H1 (cell line): ENCODE measurements at regions not wholly inside any gene's neighbourhood (a gene's known extent, or its start where the extent isn't known, plus 50 kb on each side); places are given as distances from the start of the nearest gene placed in this dataset.

Experiments
- CTCF ChIA-PET: fragments of 300-600 bp; sonication (Branson Sonifier 250); formaldehyde crosslinking; loops from one replicate; lab custom pipeline; 2021; ENCODE audit not compliant: partially characterized antibody; lab: Charles Lee
- POLR2A ChIA-PET: fragments of 300-600 bp; sonication (Branson Sonifier 250); formaldehyde crosslinking; loops from one replicate; lab custom pipeline; 2021; ENCODE audit warnings: inconsistent platforms; ENCODE audit not compliant: partially characterized antibody; lab: Charles Lee
- DNase-seq, 2 experiments: peaks; one replicate each; pipeline versions ENCODE4 v3.0.0 to v3.0.0-alpha.2; 2010 to 2022; ENCODE audit warnings: low spot score in 2 of 2, low read depth in 1 of 2, mixed read lengths in 1 of 2
- FAIRE-seq: peaks from 2 replicates; lab custom pipeline; 2011; peaks lifted over from hg19 to GRCh38; lab: Jason Lieb, UNC
- H2AFZ ChIP-seq: 2 replicates; pipeline ENCODE4 v1.8.1; 2012; ENCODE audit warnings: low read length, inconsistent platforms
- H2AK5ac ChIP-seq: 2 replicates; pipeline ENCODE4 v1.6.1; 2013; ENCODE audit warnings: low read depth, low read length
- H2BK120ac ChIP-seq: replicated peaks from 2 replicates; pipeline ENCODE3; 2013; ENCODE audit warnings: low read depth, low read length, inconsistent platforms
- H2BK12ac ChIP-seq: 2 replicates; pipeline ENCODE4 v1.6.1; 2013; ENCODE audit warnings: low read depth, low read length
- H2BK15ac ChIP-seq: 2 replicates; pipeline ENCODE4 v1.6.1; 2013; ENCODE audit warnings: low read length
- H2BK20ac ChIP-seq: 2 replicates; pipeline ENCODE4 v1.6.1; 2013; ENCODE audit warnings: low read length
- H2BK5ac ChIP-seq: 2 replicates; pipeline ENCODE4 v1.6.1; 2013; ENCODE audit warnings: low read depth, low read length
- H3K14ac ChIP-seq: 2 replicates; pipeline ENCODE4 v1.6.1; 2013; ENCODE audit warnings: inconsistent platforms; ENCODE audit not compliant: insufficient read length
- H3K18ac ChIP-seq: 2 replicates; pipeline ENCODE4 v1.6.1; 2013; ENCODE audit warnings: low read length; ENCODE audit errors: extremely low read depth
- H3K23ac ChIP-seq: 2 replicates; pipeline ENCODE4 v1.6.1; 2013; ENCODE audit warnings: inconsistent platforms; ENCODE audit not compliant: insufficient read length
- H3K23me2 ChIP-seq: 2 replicates; pipeline ENCODE4 v1.6.1; 2013; ENCODE audit warnings: low read depth, low read length
- H3K27ac ChIP-seq: 2 replicates; pipeline ENCODE4 v1.6.1; 2011; ENCODE audit warnings: low read depth, low read length, inconsistent platforms
- H3K27me3 ChIP-seq, 4 experiments: replicated peaks in 1 of 4; 1 replicate in 1 of 4; 2 replicates in 3 of 4; pipeline versions ENCODE4 v1.6.1 to v1.8.1; 2011 to 2013; ENCODE audit warnings: low read length in 3 of 4, mild to moderate bottlenecking in 3 of 4, inconsistent platforms in 2 of 4, mixed read lengths in 2 of 4, moderate library complexity in 1 of 4; ENCODE audit not compliant: control insufficient read depth in 3 of 4, insufficient read depth in 3 of 4; ENCODE audit errors: extremely low read depth in 1 of 4
- H3K36me3 ChIP-seq, 4 experiments: 2 replicates each; pipeline versions ENCODE4 v1.6.1 to v1.8.1; 2011 to 2013; ENCODE audit warnings: mild to moderate bottlenecking in 4 of 4, low read length in 3 of 4, moderate library complexity in 2 of 4, control low read depth in 1 of 4, inconsistent platforms in 1 of 4; ENCODE audit not compliant: insufficient read depth in 4 of 4, control insufficient read depth in 2 of 4
- H3K4ac ChIP-seq: replicated peaks from 2 replicates; pipeline ENCODE3; 2013; ENCODE audit warnings: low read length, low read depth, mixed read lengths, inconsistent platforms; ENCODE audit not compliant: insufficient read length
- H3K4me1 ChIP-seq, 4 experiments: replicated peaks in 1 of 4; 1 replicate in 1 of 4; 2 replicates in 3 of 4; pipeline versions ENCODE4 v1.6.1 to v1.8.1; 2011 to 2013; ENCODE audit warnings: low read length in 3 of 4, inconsistent platforms in 2 of 4, mixed read lengths in 1 of 4; ENCODE audit not compliant: insufficient read depth in 4 of 4, control insufficient read depth in 3 of 4
- H3K4me2 ChIP-seq, 2 experiments: 2 replicates each; pipeline versions ENCODE4 v1.6.1 to v1.8.1; 2011 to 2013; ENCODE audit warnings: low read depth in 2 of 2, low read length in 2 of 2, control low read depth in 1 of 2, inconsistent platforms in 1 of 2, mild to moderate bottlenecking in 1 of 2; ENCODE audit not compliant: insufficient read depth in 1 of 2
- H3K4me3 ChIP-seq, 4 experiments: fragments of 200-600, 300-600 bp in 1 of 4; sonication (generic), shearing (Covaris generic), sonication (Bioruptor Twin) in 1 of 4; 2 replicates each; pipeline versions ENCODE4 v1.5.1 to v1.8.1; 2011 to 2016; ENCODE audit warnings: low read length in 4 of 4, low read depth in 3 of 4, control low read depth in 2 of 4, inconsistent platforms in 2 of 4, mild to moderate bottlenecking in 2 of 4, mixed read lengths in 1 of 4, moderate library complexity in 1 of 4; ENCODE audit not compliant: insufficient read depth in 2 of 4; ENCODE audit errors: extremely low read depth in 1 of 4
- H3K56ac ChIP-seq: replicated peaks from 2 replicates; pipeline ENCODE3; 2013; ENCODE audit warnings: low read depth, mild to moderate bottlenecking, mixed read lengths, low read length, inconsistent platforms; ENCODE audit not compliant: insufficient read length
- H3K79me1 ChIP-seq: 2 replicates; pipeline ENCODE4 v1.6.1; 2013; ENCODE audit warnings: low read depth, low read length, control low read depth
- H3K79me2 ChIP-seq, 2 experiments: 2 replicates each; pipeline versions ENCODE4 v1.6.1 to v1.8.1; 2012 to 2013; ENCODE audit warnings: low read length in 2 of 2, mild to moderate bottlenecking in 2 of 2, inconsistent platforms in 1 of 2; ENCODE audit not compliant: insufficient read depth in 2 of 2, control insufficient read depth in 1 of 2
- H3K9ac ChIP-seq, 4 experiments: replicated peaks in 1 of 4; 1 replicate in 1 of 4; 2 replicates in 3 of 4; pipeline versions ENCODE4 v1.6.1 to v1.8.1; 2011 to 2013; ENCODE audit warnings: low read depth in 3 of 4, low read length in 3 of 4, control low read depth in 2 of 4, mild to moderate bottlenecking in 2 of 4, moderate library complexity in 2 of 4, inconsistent platforms in 1 of 4; ENCODE audit errors: extremely low read depth in 1 of 4
- H3K9me3 ChIP-seq, 2 experiments: 2 replicates each; pipeline versions ENCODE4 v1.6.1 to v1.8.1; 2012 to 2013; ENCODE audit warnings: mild to moderate bottlenecking in 2 of 2, moderate library complexity in 2 of 2, control low read depth in 1 of 2, inconsistent platforms in 1 of 2, low read depth in 1 of 2, low read length in 1 of 2, mixed read lengths in 1 of 2; ENCODE audit not compliant: insufficient read depth in 2 of 2
- H4K20me1 ChIP-seq, 2 experiments: replicated peaks in 1 of 2; 2 replicates each; pipeline versions ENCODE3 to v1.8.1; 2011 to 2013; ENCODE audit warnings: inconsistent platforms in 2 of 2, low read length in 2 of 2, mild to moderate bottlenecking in 1 of 2; ENCODE audit not compliant: insufficient read depth in 2 of 2, control insufficient read depth in 1 of 2
- H4K5ac ChIP-seq: 2 replicates; pipeline ENCODE4 v1.6.1; 2013; ENCODE audit warnings: low read length, low read depth, mixed read lengths, inconsistent platforms; ENCODE audit not compliant: insufficient read length
- H4K8ac ChIP-seq: 2 replicates; pipeline ENCODE4 v1.8.0; 2013; ENCODE audit warnings: mild to moderate bottlenecking, moderate library complexity, low read length, inconsistent platforms; ENCODE audit not compliant: insufficient read depth; ENCODE audit errors: extremely low read depth
- H4K91ac ChIP-seq: replicated peaks from 2 replicates; pipeline ENCODE3; 2013; ENCODE audit warnings: low read length, mixed read lengths, inconsistent platforms; ENCODE audit not compliant: insufficient read length
- GABPA ChIP-seq: IDR thresholded peaks from 2 replicates; pipeline ENCODE4 v1.6.1; 2011; ENCODE audit warnings: mild to moderate bottlenecking, low read length, moderate library complexity, borderline replicate concordance; ENCODE audit not compliant: insufficient read depth
- RFX5 ChIP-seq: IDR thresholded peaks from 2 replicates; pipeline ENCODE4 v1.6.1; 2011; ENCODE audit warnings: low read depth, low read length, improper control_type of control experiment, borderline replicate concordance
- WGBS, 2 experiments: shearing (Covaris generic) in 1 of 2; methylation state at CpG; one replicate each; pipeline versions ENCODE4 v1.1.6 to v1.1.7; 2013 to 2015; ENCODE audit warnings: low lambda C conversion rate in 2 of 2, mixed read lengths in 2 of 2, inconsistent platforms in 1 of 2, low coverage in 1 of 2, missing lambda C conversion rate in 1 of 2; ENCODE audit not compliant: insufficient replicate concordance in 2 of 2, insufficient coverage in 1 of 2, insufficient read length in 1 of 2; ENCODE audit errors: extremely low coverage in 1 of 2, missing lambda C conversion rate in 1 of 2; 5-methylcytosine and 5-hydroxymethylcytosine counted together

DNA sequence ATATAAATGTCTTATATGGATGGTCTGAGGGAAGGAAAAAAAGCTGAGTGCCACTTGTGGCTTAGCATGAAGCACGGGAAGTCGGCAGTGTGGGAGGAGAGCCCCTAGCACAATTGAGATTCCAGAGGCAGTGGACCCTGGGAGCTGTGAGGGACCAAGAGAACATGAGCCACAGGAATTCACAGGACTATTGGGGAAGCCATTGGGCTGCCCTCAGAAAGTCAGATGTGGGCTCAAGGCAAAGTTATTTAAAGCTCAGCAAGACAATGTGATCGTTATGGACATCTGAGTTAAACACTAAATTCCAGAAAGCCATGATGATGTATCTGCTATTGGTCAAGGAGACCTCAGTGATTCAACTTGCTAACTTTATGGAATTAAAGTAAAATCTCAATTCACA is 380.8 kb upstream of the IL12A start:
- Histone ChIP-seq H4K8ac (no peak overlapping the region), H3K23ac (no peak overlapping the region)
- 95% methylated on average over 3 of the region's 3 CpGs; no CpG with 5 or more reads in 1 of the 2 experiments for WGBS, 2 experiments
- TF ChIP-seq GABPA (no peak), RFX5 (no peak)
- TF ChIP-seq, all 59 proteins: peak for 0
- FAIRE-seq (no peak), DNase-seq (no peak)
- no peak overlapping the region for H3K27ac ChIP-seq
- H3K36me3 ChIP-seq, result no peaks in the 10 kb centered on the region
- H3K23me2 ChIP-seq, result no peaks in the 10 kb centered on the region
- no peak overlapping the region for H2BK15ac ChIP-seq
- no peak overlapping the region for H4K91ac ChIP-seq
- ChIA-PET CTCF (interaction anchor here (0.9 to 1.3 kb wide), 5 partner anchors 8 to 398 kb away, joined by 3 to 4 read pairs (median 3); no protein-coding TSS in a partner anchor), POLR2A (no interaction called here)
- H3K14ac ChIP-seq, result no peak overlapping the region
- H3K4me1 ChIP-seq, result no peaks in the 10 kb centered on the region
- H2BK120ac ChIP-seq, result no peak overlapping the region
- H3K56ac ChIP-seq, result no peak overlapping the region
- no peak overlapping the region for H2AFZ ChIP-seq
- no peak overlapping the region for H3K4ac ChIP-seq
- no peak overlapping the region for H2BK5ac ChIP-seq
- no peak overlapping the region for H3K4me3 ChIP-seq
- H3K79me2 ChIP-seq, result no peaks in the 10 kb centered on the region
- no peak overlapping the region for H2BK20ac ChIP-seq
- H4K20me1 ChIP-seq, result no peaks in the 10 kb centered on the region
- no peak overlapping the region for H4K5ac ChIP-seq
- H3K18ac ChIP-seq, result no peak overlapping the region
- H2AK5ac ChIP-seq, result no peak overlapping the region
- H3K4me2 ChIP-seq, result no peak overlapping the region
- H3K9ac ChIP-seq, result no peak overlapping the region
- no peaks in the 10 kb centered on the region for H3K79me1 ChIP-seq
- no peaks in the 10 kb centered on the region for H3K27me3 ChIP-seq
- no peaks in the 10 kb centered on the region for H3K9me3 ChIP-seq
- H2BK12ac ChIP-seq, result no peak overlapping the region
